ENCODE measurements at regions not wholly inside any gene's neighbourhood (a gene's known extent, or its start where the extent isn't known, plus 50 kb on each side); places are given as distances from the start of the nearest gene placed in this dataset.

DNA sequence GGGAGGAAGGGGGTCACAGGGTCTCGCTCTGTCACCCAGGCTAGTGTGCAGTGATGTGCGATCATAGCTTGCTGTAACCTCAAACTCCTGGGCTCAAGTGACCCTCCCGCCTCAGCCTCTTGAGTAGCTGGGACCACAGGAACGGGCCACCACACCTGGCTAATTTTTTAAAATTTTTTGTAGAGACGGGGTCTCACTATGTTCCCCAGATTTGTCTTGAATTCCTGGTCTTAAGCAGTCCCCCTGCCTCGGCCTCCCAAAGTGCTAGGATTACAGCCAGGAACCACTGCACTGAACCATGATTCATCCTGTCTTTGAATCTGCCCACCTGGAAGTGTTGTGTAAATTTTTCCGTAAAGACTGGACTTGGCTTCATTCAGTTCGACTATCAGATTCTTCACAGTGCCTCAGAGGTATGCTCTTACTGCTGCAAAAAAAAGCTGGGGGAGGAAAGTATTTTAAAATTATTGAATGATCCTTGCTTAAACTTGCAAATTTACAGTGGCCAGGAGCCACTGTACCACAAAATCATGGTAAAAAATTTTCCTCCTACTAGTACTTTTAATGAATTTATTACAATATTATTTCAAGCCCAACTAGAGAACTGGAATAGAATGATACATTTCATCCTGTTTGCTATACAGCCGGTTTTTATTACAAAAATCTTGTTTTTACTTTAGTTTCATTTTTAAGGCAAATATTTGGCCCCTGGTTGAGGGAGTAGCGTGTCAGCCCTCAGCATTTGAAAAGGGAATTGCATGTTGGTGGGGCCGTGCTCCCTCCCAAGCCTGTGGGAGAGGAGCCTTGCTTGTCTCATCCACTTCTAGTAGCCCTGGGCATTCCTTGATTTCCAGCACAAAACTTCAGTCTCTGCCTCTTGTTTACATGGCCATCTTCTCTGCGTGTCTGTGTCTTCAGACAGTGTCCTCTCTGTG lies 202.5 kb upstream of the SGK1 start:
- no peak for DNase-seq

DNA sequence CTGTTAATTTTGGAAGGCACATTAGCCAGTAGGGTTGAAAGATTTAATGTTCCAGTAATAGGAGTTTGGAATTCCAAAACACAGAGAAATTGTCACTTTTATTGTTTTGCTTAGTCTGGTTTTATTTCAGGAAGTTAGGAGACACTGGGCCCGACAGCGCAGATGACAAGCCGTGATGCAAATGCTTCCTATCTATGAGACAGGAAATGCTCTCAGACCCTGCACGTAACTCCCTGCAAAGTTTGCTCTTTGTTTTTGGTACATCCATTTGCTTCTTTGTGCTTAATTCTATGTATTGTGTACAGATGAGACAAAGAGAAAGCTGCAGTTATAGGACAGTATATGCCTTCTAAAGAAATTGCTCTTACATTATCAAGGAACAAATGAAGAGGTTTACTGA lies 201.6 kb upstream of the SGK1 start:
- DNase-seq: no peak

DNA sequence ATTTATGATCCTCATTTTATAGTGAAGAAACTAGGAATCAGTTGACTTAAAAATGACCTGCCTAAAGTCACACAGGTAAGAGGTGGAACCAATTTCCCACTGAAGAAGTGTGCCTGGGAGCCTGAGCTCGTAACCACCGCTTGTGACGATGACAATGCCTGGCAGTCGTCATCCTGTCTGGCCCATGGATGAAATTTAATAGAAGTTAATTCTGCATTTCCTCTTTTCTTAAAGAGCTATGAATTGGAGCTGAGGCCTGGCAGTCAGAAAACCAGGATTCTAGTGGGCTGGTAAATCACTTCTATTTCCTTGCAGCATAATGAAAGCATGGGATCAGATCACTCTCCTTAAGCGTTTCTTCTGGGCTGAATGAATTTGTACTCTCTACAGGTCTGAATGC lies 200.0 kb upstream of the SGK1 start:
- DNase-seq: no peak

DNA sequence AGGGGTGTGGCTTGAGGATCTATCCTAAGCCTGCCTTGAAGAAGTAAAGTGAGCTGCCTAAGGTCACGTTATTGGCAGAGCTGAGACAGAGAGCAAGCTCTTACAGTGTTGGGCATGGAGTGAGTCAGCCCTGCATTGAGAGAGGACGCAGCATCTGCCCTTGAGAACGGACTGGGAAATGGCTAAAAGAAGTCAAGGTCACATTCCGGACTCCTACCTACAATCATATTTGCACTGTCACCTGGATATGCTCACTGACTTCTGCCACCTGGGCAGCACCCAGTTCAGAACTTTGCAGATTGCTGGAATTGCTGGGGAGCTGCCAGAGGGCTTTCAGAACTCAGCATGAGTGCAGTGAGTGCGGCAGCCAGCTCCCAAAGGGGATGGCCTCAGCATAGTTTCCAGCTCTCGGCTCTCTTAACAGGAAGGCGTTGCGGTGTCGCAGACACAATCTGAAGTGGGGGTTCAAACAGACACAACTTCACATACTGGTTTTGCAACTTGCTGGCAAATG lies 199.3 kb upstream of the SGK1 start:
- DNase-seq: no peak

DNA sequence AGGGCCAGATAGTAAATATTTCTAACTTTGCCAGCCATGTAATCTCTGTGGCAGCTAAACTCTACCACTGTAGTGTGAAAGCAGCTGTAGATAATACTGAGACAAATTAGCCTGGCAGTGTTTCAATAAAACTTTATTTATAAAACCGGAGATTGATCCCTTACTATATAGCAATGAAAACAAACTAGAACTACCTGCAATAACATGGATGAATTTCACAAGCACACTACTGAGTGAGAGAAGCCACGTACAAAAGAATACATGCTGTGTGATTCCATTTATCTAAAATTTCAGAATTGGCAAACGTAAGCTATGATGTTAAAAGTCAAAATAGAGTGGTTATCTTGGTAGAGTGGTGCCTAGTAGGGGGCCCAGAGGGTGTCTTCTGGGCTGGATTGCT lies 198.7 kb upstream of the SGK1 start:
- DNase-seq: no peak

DNA sequence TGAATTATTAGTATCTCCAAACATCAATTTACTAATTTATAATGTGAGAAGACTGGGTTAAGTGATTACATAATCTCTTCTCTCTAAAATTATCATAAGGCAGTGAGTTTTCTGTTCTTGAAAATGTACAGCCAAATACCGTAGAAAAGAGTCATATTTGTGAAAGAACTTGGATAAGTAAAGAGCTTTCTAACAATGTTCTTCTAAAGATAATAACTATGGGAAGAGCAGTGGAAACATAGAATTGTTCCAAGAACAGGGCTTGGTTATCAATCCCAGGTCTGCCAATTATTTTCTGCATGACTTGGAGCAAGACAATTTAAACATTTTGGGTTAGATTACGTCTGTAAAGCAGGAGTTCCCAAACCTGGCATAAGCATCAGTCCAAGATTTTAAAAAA lies 198.1 kb upstream of the SGK1 start:
- no peak for DNase-seq

DNA sequence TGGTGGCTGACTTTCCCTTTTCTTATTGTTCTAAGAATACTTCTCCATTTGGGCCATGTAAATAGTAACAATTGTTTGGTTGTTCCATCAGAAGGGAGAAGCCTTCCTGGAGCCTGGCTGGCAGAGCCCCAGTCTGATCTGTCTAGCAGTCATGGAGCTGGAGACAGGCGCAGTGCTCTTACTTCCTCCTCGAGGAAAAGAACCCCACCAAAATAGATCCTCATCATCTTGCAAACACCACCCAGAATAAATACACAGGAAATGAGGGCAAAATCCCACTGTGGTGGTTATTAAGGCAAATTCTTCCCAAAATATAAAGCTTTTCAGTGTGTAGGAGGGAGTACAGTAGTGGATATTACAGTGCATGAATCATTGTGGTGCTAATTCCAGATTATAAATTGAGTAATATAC lies 195.1 kb upstream of the SGK1 start:
- DNase-seq: no peak

DNA sequence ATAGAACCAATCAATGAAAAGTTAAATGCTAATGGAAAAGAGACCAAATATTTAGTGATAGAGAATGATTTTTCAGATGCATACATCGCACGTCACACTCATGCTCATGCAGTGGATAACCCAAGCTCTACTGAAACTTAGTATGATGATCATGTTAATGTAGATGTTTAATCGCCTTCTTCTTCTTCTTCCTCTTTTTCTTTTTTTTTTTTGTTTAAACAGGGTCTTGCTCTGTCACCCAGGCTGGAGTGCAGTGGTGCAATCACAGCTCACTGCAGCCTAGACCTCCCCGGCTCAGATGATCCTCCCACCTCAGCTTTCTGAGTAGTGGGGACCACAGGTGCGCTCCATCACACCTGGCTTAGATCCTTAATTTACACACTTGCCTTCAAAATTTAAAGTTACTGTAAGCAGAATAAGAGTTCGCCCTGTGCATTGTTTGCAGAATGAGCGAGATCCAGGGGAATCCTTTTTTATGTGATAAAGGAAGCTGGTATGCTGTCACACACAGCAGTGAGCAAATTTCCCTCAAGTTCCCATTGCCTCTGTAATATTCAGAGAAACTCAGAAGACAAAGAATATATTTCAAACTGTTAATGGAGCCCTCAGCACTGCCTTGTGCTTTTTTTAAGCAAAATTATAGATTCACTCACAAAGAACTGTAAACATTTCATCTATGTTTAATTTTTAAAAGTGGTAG lies 194.2 kb upstream of the SGK1 start:
- no peak for DNase-seq

DNA sequence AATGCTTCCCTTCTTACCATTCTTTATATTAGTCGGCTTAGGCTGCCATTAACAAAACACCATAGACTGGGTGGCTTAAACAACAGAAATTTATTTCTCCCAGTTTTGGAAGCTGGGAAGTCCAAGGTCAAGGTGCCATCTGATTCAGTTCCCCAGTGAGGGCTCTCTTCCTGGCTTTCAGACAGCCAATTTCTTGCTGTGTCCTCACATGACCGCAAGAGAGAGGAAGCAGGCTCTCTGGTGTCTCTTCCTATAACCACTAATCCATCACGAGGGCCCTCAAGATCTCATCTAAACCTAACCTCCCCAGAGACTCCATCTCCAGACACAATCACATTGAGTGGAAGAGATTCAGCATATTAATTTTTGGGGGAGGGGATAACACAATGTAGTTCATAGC lies 193.0 kb upstream of the SGK1 start:
- no peak for DNase-seq

DNA sequence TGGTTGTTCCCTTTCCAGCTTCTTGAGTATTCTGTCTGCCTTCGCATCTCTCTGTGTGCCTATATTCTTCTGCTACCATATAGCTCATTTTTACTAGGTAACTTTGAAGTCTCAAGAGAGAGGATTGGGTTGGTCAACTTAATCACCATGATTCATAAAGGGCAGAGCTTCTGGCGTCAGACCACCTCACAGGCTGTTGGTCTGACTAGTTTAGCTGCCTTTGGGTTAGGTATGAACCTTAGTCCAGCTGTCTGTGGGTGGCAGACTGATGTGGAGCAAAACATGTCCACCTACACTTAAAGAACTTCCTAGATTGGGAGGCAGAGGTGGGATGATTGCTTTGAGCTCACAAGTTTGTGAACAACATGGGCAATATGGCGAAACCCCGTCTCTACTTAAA lies 192.2 kb upstream of the SGK1 start:
- no peak for DNase-seq

DNA sequence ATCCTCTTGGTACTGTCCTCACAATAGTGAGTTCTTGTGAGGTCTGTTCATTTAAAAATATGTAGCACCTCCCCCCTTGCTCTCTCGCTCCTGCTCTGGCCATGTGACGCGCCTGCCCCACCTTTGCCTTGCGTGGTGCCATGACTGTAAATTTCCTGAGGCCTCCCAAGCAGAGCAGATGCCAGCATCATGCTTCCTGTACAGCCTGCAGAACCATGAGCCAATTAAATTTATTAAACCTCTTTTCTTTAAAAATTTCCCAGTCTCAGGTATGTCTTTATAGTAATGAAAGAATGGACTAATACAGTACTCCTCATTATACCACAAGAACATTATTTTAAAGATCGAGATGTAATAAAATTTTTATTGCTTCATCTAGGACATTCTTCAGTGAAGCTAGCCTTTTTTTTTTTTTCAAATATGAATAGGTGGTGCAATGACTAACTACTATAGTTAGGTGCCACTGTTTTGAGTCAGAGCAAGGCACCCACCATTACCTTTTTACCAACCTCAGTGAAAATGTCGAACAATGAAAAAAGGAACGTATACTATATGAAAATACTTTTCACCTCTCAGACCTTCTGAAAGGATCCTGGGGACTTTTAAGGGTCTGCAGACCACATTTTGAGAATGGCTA lies 191.1 kb upstream of the SGK1 start:
- DNase-seq: no peak

DNA sequence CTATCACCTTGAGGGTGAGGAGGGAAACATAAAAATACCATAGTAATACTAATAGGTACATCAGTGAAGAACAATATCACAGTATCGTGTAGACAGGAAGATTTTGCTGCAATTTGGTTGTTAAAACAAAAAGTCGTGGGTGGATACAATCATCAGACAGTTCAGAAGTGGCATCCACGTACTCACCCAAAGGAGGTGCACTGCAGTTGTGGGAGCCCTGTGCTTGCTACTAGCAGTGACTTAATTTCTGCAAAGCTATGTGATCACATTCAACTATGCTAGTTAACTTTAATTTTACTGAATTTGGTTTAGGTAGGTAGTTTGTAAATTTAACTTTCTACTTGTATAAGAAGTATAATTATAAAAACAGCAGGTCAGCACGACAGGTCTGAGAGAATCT lies 188.2 kb upstream of the SGK1 start:
- no peak for DNase-seq

DNA sequence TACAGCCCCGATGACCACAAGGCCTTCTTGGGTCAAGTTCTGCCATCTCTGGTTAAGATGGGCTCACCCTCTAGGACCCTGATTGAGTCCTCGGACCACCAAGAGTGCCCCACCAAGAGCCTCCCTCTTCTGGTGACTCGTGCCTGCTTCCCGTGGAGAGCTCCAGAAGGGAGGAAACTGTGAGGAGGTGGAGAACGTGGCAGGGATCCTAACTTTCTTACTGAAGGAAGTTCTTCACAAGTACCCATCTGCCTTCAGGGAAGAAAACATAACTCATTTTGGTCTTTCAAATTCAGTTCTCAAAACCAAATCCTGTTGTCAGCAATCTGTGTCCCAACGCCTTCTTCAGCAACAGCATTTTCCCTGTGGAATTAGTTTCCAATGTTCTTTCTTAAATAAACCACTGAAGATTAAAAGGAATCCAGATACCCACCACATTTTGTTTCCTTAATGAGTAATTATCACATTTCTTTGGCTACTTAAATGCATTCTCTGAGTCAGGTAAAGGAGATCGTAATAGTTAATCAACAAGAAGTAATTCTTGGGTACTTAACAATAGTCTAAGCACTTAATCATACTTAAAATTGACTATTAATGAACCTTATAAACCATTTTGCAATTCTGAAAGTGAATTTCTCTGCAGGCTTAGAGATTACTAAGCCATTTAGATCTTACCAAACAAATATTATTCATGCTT lies 185.8 kb upstream of the SGK1 start:
- no peak for DNase-seq

DNA sequence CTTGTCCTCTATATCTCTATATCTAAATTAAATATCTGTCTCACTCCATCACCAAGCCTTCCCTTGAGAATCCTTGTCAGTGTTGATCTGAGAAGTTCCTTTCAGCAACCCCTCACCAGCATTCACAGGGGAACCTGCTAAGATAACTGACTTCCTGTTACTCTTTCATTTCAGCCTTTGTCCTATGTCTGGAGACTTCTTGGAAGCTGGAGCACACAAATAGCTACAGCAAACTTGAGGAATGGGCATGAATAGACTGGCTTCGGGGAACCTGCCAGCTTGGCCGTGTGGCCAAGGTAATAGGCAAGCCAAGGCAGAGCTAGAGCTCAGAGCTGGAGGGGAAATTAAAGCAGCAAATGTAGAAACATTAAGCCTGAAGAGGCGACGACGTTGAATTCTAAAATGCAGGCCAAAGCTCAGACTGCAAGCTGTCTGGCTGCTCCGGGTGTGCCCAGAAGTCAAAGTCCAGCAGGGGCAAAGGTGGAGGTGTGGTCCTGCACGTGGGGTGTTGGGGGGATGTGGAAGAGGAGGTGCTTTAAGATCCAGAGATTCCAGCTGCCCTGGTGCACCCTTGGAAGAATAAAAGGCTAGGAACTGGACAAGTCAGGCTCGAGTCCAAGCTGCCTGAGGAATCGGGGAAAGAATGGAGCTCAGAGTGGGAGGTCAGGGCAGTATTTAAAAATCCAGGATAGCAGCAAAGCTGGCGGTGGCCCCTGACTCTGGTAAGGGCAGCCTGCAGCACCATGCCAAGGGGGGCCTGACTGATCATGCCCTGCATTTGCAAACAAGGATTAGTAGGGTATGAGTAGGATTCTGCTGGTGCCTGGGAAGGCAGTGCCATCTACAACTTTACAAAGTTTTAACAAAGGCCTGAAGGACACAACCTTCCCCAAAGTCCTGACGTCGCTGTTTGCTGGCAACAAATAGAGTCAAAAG lies 185.0 kb upstream of the SGK1 start:
- no peak for DNase-seq

DNA sequence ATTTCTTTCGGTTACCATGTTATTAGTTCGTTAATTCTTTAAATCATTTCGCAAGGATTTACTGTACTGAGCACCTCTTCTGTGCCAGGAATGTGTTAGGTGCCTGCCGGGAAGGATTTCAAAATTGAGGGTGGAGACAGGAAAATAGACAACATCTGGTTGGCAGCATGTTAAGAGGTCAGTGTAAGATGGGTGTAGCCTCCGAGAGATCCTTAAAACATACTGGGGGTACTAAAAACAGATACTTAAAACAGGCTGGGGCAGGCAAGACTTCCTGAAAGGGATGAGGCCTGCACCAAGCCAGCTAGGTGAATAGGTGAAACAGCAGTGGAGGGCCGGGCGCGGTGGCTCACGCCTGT lies 178.0 kb upstream of the SGK1 start:
- DNase-seq: no peak

DNA sequence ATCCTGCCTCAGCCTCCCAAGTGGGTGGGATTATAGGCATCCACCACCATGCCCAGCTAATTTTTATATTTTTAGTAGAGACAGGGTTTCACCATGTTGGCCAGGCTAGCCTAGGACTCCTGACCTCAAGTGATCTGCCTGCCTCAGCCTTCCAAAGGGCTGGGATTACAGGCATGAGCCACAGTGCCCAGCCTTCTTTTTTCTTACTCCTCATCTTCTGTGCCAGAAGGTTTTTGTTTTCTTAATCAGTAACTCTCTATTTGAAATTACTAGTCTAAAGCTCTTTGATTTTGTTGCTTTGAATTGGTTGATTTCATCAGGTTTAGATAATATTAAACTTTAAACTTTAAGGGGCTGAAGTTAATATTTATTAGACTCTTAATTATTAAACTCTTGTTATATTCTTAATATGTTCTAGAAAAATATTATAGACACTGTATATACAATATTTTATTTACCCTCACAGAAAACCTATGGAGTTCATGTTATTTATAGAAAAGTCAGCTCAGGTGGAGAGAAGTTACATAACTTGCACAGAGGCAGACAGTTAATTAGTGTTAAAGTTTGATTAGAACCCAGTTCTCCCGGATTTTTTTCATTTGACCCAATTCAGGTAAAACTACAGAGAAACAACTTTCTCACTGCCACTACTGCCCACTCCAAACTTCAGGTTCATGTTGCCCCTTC lies 177.4 kb upstream of the SGK1 start:
- DNase-seq: no peak

DNA sequence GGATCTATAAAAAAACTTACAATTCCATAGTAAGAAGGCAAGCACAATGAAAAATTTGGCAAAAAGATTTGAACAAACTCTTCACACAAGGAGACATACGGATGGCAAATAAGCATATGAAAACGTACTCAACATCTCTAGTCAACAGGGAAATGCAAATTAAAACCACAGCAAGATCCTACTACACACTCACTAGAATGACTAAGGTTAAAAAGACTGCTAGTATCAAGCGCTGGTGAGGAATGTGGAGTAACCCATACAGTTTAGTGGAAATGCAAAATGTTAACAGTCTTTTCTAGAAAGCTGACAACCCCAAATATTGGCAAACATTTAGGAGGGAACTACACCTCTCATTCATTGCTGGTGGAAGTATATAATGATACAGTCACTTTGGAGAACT lies 175.9 kb upstream of the SGK1 start:
- no peak for DNase-seq

DNA sequence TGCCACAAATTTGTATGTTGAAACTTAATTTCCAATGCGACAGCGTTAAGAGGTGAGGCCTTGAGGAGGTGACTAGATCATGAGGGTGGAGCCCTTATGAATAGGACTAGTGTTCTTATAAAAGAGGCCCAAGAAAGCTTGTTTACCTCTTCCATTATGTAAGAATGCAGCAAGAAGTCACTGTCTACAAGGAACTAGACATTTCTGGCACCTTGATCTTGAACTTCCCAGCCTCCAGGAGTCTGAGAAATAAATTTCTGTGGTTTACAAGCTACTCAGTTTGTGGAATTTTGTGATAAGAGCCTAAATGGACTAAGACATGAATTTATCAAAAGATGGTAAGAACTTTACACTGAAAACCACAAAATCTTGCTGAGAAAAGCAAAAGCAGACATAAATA lies 173.6 kb upstream of the SGK1 start:
- DNase-seq: no peak

DNA sequence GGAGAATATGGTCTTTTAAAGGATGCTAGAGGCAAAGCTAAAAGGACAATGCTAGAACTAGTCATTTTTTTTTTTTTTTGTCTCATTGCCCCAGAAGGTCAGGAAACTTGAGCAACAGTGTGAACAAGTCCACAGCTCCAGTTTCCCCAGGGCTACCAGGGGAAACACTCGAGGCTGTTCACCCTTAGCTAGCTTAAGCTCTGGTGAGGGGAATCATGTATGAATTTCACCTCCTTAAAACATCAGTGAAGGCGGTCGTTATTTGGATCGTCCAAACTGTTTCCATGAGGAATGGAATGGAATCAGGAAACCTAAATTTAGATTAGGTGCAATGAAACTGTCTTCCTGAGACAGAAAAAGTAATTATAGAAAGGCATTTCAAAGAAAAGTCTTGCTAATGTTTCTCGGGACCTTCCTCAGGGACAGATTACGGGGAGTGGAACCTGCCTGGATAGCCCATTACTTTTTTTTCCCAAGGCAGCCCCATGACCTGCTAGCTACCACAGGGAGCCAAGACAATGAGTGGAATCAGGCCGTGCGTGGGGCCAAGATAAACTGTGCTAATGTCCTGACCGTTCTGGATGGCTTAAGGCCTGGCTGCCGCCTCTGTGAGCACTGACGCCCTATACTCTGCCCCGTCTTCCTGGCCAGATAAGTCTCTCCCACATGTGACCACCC lies 164.8 kb upstream of the SGK1 start:
- no peak for DNase-seq

DNA sequence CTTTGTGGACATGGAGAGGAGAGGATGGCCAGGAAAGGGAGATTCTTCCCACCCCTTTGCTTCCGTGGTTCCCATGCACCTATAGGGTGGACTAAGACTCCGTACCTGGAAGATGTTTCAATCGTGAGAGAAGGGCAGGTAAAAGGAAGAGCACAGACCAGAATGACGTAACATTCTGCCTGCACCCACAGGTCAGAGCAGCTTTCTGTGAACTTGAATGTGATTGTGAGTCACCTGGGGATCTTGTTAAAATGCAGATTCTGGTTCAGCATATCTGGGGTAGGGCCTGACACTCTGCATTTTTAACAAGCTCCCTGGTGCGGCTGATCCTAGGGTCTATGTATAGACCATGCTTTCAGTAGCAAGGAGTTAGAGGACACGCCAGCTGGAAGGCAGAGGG lies 164.1 kb upstream of the SGK1 start:
- no peak for DNase-seq

DNA sequence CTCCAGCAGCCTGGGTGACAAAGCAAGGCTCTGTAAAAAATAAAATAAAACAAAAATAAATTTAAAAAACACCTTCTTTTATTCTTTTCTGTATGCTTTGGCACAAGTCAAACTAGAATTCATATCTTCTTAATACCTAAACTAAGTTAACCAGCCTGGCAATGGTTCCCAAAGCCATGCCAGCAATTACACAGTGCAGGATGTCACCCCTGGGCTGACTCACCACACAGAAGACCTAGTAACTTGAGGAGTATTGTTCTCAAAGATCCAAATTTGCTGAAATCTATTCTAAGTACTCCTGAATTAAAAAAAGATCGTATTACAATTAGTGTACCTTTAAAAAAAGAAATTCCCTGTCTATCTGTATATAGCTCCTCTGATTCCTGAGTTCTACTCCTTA lies 162.7 kb upstream of the SGK1 start:
- no peak for DNase-seq

All from NCI-H1694 treated with DMSO at 0.1 percent for 48 hours (cell line).